Suprapubic skin (tissue), 4 donors: ENCODE measurements at regions not wholly inside any gene's neighbourhood (a gene's known extent, or its start where the extent isn't known, plus 50 kb on each side); places are given as distances from the start of the nearest gene placed in this dataset.

ENCODE experiments used
- CTCF ChIP-seq, 2 donors: fragments of 200-600 bp in 1 of 2; fragments of 450-650 bp in 1 of 2; sonication (generic) in 1 of 2; IDR thresholded peaks; one replicate each; pipeline ENCODE4 v1.5.1; 2016 to 2019; ENCODE audit warnings: antibody characterized with exemption in 2 of 2, mild to moderate bottlenecking in 1 of 2, moderate library complexity in 1 of 2
- EP300 ChIP-seq: sonication (generic); formaldehyde crosslinking; IDR thresholded peaks from one replicate; pipeline ENCODE4 v1.6.1; 2017; ENCODE audit warnings: antibody characterized with exemption
- POLR2A ChIP-seq, 2 donors: fragments of 450-650 bp; IDR thresholded peaks; one replicate each; pipeline ENCODE4 v1.6.1; 2017; ENCODE audit warnings: antibody characterized with exemption in 2 of 2, mild to moderate bottlenecking in 2 of 2, moderate library complexity in 2 of 2
- POLR2AphosphoS5 ChIP-seq, 3 donors: sonication (generic); formaldehyde crosslinking; IDR thresholded peaks; one replicate each; pipeline ENCODE4 v1.6.1; 2017; ENCODE audit warnings: antibody characterized with exemption in 3 of 3

GRCh38 chr20:29409833-29410805 lies 1847.3 kb upstream of the DEFB115 start:
- TF ChIP-seq CTCF (IDR thresholded peaks at IDR 0.05) (no peak), POLR2AphosphoS5 (IDR thresholded peaks at IDR 0.05) (no peak), EP300 (no peak), POLR2A (IDR thresholded peaks at IDR 0.05) (no peak)
